Stimulated activated CD4-positive, alpha-beta T cell treated with anti-CD3 and anti-CD28 coated beads, Interleukin-12 subunit alpha, Interleukin-12 subunit beta, amount 100 ng/mL, for 4 hours (primary cell): ENCODE measurements at regions not wholly inside any gene's neighbourhood (a gene's known extent, or its start where the extent isn't known, plus 50 kb on each side); places are given as distances from the start of the nearest gene placed in this dataset.

ENCODE experiments used
- DNase-seq: peaks from one replicate; pipeline ENCODE4 v3.0.0-alpha.2; 2020

GRCh38 chr13:75231235-75231634, 250.7 kb downstream of the TBC1D4 start:
- no peak for DNase-seq

GRCh38 chr13:75226733-75227435, 255.1 kb downstream of the TBC1D4 start:
- no peak for DNase-seq

GRCh38 chr13:75226092-75226491, 255.9 kb downstream of the TBC1D4 start:
- DNase-seq: no peak

- no peak for DNase-seq
Measured at GRCh38 chr13:75225288-75226032, 256.5 kb downstream of the TBC1D4 start.

GRCh38 chr13:75224053-75224742, 257.8 kb downstream of the TBC1D4 start:
- DNase-seq: no peak

- no peak for DNase-seq
Measured at GRCh38 chr13:75222031-75222430, 259.9 kb downstream of the TBC1D4 start.

- DNase-seq: no peak
Measured at GRCh38 chr13:75220861-75221260, 261.1 kb downstream of the TBC1D4 start.

GRCh38 chr13:75220238-75220542, 261.8 kb downstream of the TBC1D4 start:
- no peak for DNase-seq

- peak; percentile 84 for DNase-seq
Measured at GRCh38 chr13:75219479-75220237, 262.3 kb downstream of the TBC1D4 start.

- DNase-seq: no peak
Measured at GRCh38 chr13:75217949-75218348, 264.0 kb downstream of the TBC1D4 start.

GRCh38 chr13:75216038-75216437, 265.9 kb downstream of the TBC1D4 start:
- DNase-seq: no peak

GRCh38 chr13:75214846-75215245, 267.1 kb downstream of the TBC1D4 start:
- DNase-seq: no peak

- DNase-seq: no peak
Measured at GRCh38 chr13:75202981-75203380, 279.0 kb downstream of the TBC1D4 start.

- DNase-seq: no peak
Measured at GRCh38 chr13:75197803-75198202, 284.2 kb downstream of the TBC1D4 start.

GRCh38 chr13:75196147-75196837, 285.7 kb downstream of the TBC1D4 start:
- no peak for DNase-seq

GRCh38 chr13:75195495-75196146, 286.3 kb downstream of the TBC1D4 start:
- no peak for DNase-seq

GRCh38 chr13:75194717-75195462, 287.1 kb downstream of the TBC1D4 start:
- no peak for DNase-seq

GRCh38 chr13:75186379-75186778, 295.6 kb downstream of the TBC1D4 start:
- DNase-seq: no peak

GRCh38 chr13:75181906-75182305, 300.1 kb downstream of the TBC1D4 start:
- DNase-seq: no peak

- DNase-seq: no peak
Measured at GRCh38 chr13:75180805-75181455, 301.0 kb downstream of the TBC1D4 start.

- DNase-seq: no peak
Measured at GRCh38 chr13:75178436-75178835, 303.5 kb downstream of the TBC1D4 start.
